ENCODE measurements at regions not wholly inside any gene's neighbourhood (a gene's known extent, or its start where the extent isn't known, plus 50 kb on each side); places are given as distances from the start of the nearest gene placed in this dataset.

DNA sequence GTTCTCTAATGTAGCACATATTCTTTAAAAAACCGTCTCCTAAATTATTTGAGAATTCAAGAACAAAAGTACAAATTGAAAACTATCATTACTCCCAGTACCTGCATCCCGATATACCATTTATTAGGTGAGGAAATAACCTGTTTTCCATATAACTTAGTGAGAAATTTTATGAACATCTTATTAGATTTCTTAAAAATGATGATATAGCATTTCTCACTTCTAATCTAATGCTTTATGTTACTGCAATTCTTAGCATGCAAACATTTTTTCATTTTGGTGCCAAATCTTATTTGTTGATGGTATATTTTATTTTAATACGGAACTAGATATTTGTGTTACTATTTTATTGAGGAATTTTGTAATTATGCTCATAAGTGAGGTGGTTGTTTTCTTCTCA lies 1321.3 kb upstream of the SLC10A2 start:
- Histone ChIP-seq H3K14ac (replicated peaks; ENCODE audit: low read depth, low read length) (no peak overlapping the region), H2BK20ac (ENCODE audit: low read depth, low read length) (no peak overlapping the region), H4K5ac (ENCODE audit: low read depth, low read length) (no peak overlapping the region), H2BK15ac (ENCODE audit: low read depth, low read length) (no peak overlapping the region), H2BK5ac (ENCODE audit: low read depth, low read length, poor library complexity, severe bottlenecking) (no peak overlapping the region), H2AK5ac (ENCODE audit: low read depth, low read length) (no peak overlapping the region), H4K8ac (ENCODE audit: low read depth in 2 of 2, low read length in 2 of 2) (no peak overlapping the region), H3K27ac (ENCODE audit: insufficient read depth, low read length) (no peak overlapping the region), H4K20me1 (ENCODE audit: insufficient read depth, low read length) (no peaks in the 10 kb centered on the region), H3K4me1 (ENCODE audit: control insufficient read depth, insufficient read depth, low read length) (no peaks in the 10 kb centered on the region), H3K9ac (ENCODE audit: low read depth, low read length) (no peak overlapping the region), H3K4ac (ENCODE audit: low read depth, low read length) (no peak overlapping the region), H3K4me2 (ENCODE audit: low read depth, low read length) (no peak overlapping the region), H4K91ac (ENCODE audit: insufficient read depth, low read depth, low read length) (no peak overlapping the region), H3K18ac (ENCODE audit: low read depth, low read length) (no peak overlapping the region), H3K23ac (ENCODE audit: low read depth, low read length) (no peak overlapping the region), H3K4me3 (ENCODE audit: insufficient read depth, low read depth, low read length) (no peak overlapping the region), H3K27me3 (ENCODE audit: control insufficient read depth, insufficient read depth, low read length) (no peaks in the 10 kb centered on the region), H3K9me1 (ENCODE audit: insufficient read depth, low read length) (no peaks in the 10 kb centered on the region), H2BK120ac (ENCODE audit: low read depth, low read length) (no peak overlapping the region), H3K79me1 (ENCODE audit: low read depth in 1 of 2, low read length in 2 of 2) (no peaks in the 10 kb centered on the region), H3K56ac (ENCODE audit: extremely low read depth, insufficient read depth, low read length) (no peak overlapping the region), H2AFZ (replicated peaks; ENCODE audit: low read length, poor library complexity) (no peak overlapping the region), H2AK9ac (replicated peaks; ENCODE audit: low read depth, low read length, poor library complexity) (no peak overlapping the region), H3K36me3 (ENCODE audit: control insufficient read depth, insufficient read depth, low read length) (no peaks in the 10 kb centered on the region), H3K9me3 (ENCODE audit: control insufficient read depth, insufficient read depth, low read length) (no peaks in the 10 kb centered on the region)
- intact Hi-C loops (cut with micrococcal nuclease) = no loop called here
- dilution Hi-C loops (cut with HindIII; ENCODE audit: low sequenced_read_pairs, unreplicated experiment) = no loop called here
- WGBS, 2 experiments (ENCODE audit: extremely low coverage in 2 of 2, insufficient read length in 1 of 2) = no CpG with 5 or more reads among the region's 3 CpGs
- no peak for ATAC-seq (ENCODE audit: low read depth)
- POLR2A ChIA-PET (ENCODE audit: unreplicated experiment) = no interaction called here
- no peak for DNase-seq
- TF ChIP-seq RCOR1 (IDR thresholded peaks at IDR 0.05; ENCODE audit: insufficient replicate concordance, low read length) (no peak), MAFK (IDR thresholded peaks at IDR 0.05; ENCODE audit: low read depth, low read length) (peak; percentile 85), MXI1 (IDR thresholded peaks at IDR 0.05; ENCODE audit: borderline replicate concordance, low read depth, low read length) (no peak), POLR2A (IDR thresholded peaks at IDR 0.05; ENCODE audit: low read depth, low read length) (no peak)
- TF ChIP-seq, protein P1, sequence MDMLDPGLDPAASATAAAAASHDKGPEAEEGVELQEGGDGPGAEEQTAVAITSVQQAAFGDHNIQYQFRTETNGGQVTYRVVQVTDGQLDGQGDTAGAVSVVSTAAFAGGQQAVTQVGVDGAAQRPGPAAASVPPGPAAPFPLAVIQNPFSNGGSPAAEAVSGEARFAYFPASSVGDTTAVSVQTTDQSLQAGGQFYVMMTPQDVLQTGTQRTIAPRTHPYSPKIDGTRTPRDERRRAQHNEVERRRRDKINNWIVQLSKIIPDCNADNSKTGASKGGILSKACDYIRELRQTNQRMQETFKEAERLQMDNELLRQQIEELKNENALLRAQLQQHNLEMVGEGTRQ (IDR thresholded peaks at IDR 0.05; ENCODE audit: low read depth, low read length) = no peak
- BruUV-seq (replicated peaks) = no TSS peak
- in situ Hi-C loops (cut with MboI; ENCODE audit: low sequenced_read_pairs) = no loop called here
- CTCF ChIA-PET = no interaction called here

Measured in IMR-90 (cell line).